ENCODE measurements at regions not wholly inside any gene's neighbourhood (a gene's known extent, or its start where the extent isn't known, plus 50 kb on each side); places are given as distances from the start of the nearest gene placed in this dataset.
A peak's percentile ranks its signal among the peaks of the same experiment; 100 is the strongest.
"Not testable (repeated sequence)": the region's sequence is repeated elsewhere in the genome, so short reads cannot be mapped to it uniquely, and the experiment has no call there.

- no peak overlapping the region for H3K4me3 ChIP-seq (replicated peaks; ENCODE audit: low read depth, low read length)
- peak; percentile 69 for DNase-seq (ENCODE audit: extremely low read depth, low read depth)
- TF ChIP-seq, protein P1, sequence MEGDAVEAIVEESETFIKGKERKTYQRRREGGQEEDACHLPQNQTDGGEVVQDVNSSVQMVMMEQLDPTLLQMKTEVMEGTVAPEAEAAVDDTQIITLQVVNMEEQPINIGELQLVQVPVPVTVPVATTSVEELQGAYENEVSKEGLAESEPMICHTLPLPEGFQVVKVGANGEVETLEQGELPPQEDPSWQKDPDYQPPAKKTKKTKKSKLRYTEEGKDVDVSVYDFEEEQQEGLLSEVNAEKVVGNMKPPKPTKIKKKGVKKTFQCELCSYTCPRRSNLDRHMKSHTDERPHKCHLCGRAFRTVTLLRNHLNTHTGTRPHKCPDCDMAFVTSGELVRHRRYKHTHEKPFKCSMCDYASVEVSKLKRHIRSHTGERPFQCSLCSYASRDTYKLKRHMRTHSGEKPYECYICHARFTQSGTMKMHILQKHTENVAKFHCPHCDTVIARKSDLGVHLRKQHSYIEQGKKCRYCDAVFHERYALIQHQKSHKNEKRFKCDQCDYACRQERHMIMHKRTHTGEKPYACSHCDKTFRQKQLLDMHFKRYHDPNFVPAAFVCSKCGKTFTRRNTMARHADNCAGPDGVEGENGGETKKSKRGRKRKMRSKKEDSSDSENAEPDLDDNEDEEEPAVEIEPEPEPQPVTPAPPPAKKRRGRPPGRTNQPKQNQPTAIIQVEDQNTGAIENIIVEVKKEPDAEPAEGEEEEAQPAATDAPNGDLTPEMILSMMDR (IDR thresholded peaks at IDR 0.05; ENCODE audit: low read depth, low read length, missing control alignments), result peak; percentile 22
Observed at GRCh38 chr3:20622304-20622703, 436.3 kb upstream of the SGO1 start.

DNA sequence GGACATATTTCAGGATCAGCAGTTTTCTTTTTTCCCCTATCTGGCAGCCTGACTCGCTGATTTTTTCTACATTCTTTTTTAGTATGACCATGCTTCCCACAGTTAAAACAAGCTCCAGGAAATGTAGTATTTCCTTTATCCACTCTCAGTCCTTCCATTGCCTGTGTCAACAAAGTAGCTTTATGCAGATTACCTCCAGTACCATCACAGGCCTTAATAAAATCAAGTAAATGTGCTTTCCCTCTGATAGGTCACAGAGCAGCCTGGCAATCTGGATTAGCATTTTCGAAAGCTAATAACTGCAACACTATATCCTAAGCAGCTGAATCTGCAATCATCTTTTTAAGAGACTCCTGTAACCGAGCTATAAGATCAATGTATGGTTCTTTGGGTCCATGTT, 432.6 kb upstream of the SGO1 start:
- H3K4me3 ChIP-seq (replicated peaks; ENCODE audit: low read depth, low read length); DNase-seq (ENCODE audit: extremely low read depth, low read depth): not testable (repeated sequence)

DNA sequence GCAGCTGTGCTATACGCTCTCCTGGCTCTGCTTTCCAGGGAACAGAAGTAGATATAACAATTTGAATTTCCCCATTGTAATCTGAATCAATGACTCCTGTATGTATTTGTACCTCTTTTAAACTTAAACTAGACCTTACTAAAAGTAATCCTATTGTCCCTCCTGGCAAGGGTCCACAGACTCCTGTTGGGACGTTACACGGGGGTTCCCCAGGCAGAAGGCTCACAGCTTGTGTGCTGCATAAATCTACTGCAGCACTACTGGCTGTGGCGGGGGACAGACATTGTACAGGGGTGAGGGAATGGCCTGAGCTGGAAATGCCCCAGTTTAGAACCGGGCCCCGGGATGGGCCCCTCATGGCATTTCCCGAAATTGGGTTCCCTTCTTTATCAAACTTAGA, 432.2 kb upstream of the SGO1 start:
- DNase-seq (ENCODE audit: extremely low read depth, low read depth); H3K4me3 ChIP-seq (replicated peaks; ENCODE audit: low read depth, low read length): not testable (repeated sequence)

DNA sequence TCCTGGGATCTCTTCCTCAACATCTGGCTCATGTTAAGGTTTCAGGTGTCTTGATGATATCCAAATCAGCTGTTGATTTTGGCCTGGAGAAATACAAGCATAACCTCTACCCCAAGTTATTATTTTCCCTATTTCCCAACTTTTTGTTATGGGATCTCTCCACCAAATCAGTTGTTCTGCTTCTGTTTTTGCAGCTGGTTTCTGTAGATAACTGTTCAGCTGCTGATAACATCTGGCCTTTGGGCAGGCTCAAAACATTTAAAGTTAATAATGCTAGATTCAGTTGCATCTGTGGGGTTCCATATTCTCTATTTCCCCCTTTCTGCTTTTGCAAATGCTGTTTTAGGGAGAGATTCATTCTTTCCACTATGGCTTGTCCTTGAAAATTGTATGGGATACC, 430.0 kb upstream of the SGO1 start:
- not testable (repeated sequence) for DNase-seq (ENCODE audit: extremely low read depth, low read depth); H3K4me3 ChIP-seq (replicated peaks; ENCODE audit: low read depth, low read length)

DNA sequence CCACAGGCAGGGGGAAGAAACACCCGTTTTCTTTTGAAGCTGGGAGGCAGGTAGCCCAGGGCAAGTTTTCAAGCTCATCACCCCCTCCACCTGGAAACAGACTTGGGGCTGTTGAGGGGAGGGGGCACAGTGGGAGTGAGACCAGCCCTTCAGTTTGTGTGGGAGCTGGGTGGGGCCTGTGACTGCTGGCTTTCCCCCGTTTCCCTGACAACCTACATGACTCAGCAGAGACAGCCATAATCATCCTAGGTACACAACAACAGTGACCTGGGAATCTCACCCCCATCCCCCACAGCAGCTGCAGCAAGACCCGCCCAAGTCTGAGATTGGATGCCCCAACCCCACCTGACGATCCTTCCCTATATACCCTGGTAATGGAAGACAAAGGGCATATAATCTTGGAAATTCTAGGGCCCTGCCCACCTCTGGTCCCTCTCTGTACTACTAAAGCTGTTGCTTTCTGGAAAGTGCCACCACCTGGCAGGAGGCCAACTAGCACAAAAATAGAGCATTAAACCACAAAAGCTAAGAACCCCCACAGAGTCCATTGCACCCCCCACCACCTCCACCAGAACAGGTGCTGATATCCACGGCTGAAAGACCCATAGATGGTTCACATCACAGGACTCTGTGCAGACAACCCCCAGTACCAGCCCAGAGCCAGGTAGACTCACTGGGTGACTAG, 422.2 kb upstream of the SGO1 start:
- no peak overlapping the region for H3K4me3 ChIP-seq (replicated peaks; ENCODE audit: low read depth, low read length)
- no peak for DNase-seq (ENCODE audit: extremely low read depth, low read depth)

GRCh38 chr3:20604659-20605058, 418.7 kb upstream of the SGO1 start:
- DNase-seq (ENCODE audit: extremely low read depth, low read depth), result no peak
- TF ChIP-seq, protein P1 (IDR thresholded peaks at IDR 0.05; ENCODE audit: low read depth, low read length, missing control alignments), result no peak

More for the DNA sequence above, 422.2 kb upstream of the SGO1 start:
- TF ChIP-seq, protein P1 (IDR thresholded peaks at IDR 0.05; ENCODE audit: low read depth, low read length, missing control alignments), result no peak

DNA sequence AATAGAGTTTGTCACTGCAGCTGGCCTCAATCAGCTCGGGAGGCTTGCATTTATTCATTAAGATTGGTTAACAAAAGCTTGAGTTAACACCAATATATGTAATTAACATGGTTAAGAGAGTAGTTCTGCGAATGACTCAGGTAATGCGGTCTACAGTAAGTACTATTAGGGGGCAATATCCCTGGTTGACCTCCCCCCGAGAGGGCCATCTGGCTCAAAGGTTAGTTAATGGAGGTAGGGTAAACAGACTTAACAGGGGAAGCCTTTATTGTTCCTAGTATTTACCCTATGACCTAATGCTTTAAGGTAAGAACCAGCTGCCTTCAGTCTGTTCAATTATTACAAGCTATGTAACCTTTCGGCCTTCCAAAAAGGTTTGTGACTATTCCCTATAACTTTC, 403.3 kb upstream of the SGO1 start:
- no peak for DNase-seq (ENCODE audit: extremely low read depth, low read depth)
- TF ChIP-seq, protein P1 (IDR thresholded peaks at IDR 0.05; ENCODE audit: low read depth, low read length, missing control alignments), result no peak

More at GRCh38 chr3:20604659-20605058, 418.7 kb upstream of the SGO1 start:
- no peak overlapping the region for H3K4me3 ChIP-seq (replicated peaks; ENCODE audit: low read depth, low read length)

GRCh38 chr3:20588781-20589180, 402.8 kb upstream of the SGO1 start:
- TF ChIP-seq, protein P1 (IDR thresholded peaks at IDR 0.05; ENCODE audit: low read depth, low read length, missing control alignments), result no peak
- H3K4me3 ChIP-seq (replicated peaks; ENCODE audit: low read depth, low read length), result no peak overlapping the region
- no peak for DNase-seq (ENCODE audit: extremely low read depth, low read depth)

More for the DNA sequence above, 403.3 kb upstream of the SGO1 start:
- no peak overlapping the region for H3K4me3 ChIP-seq (replicated peaks; ENCODE audit: low read depth, low read length)

Measured in HFF-Myc (cell line).